Gastrocnemius medialis (tissue), 4 donors: ENCODE measurements at regions not wholly inside any gene's neighbourhood (a gene's known extent, or its start where the extent isn't known, plus 50 kb on each side); places are given as distances from the start of the nearest gene placed in this dataset.

Experiments
- CTCF ChIP-seq, 5 experiments: fragments of 450-650 bp in 3 of 5; fragments of 200-600 bp in 2 of 5; sonication (generic) in 2 of 5; IDR thresholded peaks in 4 of 5; conservative IDR thresholded peaks in 1 of 5; 1 replicate in 4 of 5; 2 replicates in 1 of 5; pipeline ENCODE4 v1.5.1; 2016 to 2019; ENCODE audit warnings: antibody characterized with exemption in 5 of 5, mild to moderate bottlenecking in 3 of 5, moderate library complexity in 3 of 5
- POLR2A ChIP-seq, 2 donors: fragments of 450-650 bp; IDR thresholded peaks; one replicate each; pipeline ENCODE4 v1.6.1; 2017; ENCODE audit warnings: antibody characterized with exemption in 2 of 2, mild to moderate bottlenecking in 2 of 2, moderate library complexity in 2 of 2

DNA sequence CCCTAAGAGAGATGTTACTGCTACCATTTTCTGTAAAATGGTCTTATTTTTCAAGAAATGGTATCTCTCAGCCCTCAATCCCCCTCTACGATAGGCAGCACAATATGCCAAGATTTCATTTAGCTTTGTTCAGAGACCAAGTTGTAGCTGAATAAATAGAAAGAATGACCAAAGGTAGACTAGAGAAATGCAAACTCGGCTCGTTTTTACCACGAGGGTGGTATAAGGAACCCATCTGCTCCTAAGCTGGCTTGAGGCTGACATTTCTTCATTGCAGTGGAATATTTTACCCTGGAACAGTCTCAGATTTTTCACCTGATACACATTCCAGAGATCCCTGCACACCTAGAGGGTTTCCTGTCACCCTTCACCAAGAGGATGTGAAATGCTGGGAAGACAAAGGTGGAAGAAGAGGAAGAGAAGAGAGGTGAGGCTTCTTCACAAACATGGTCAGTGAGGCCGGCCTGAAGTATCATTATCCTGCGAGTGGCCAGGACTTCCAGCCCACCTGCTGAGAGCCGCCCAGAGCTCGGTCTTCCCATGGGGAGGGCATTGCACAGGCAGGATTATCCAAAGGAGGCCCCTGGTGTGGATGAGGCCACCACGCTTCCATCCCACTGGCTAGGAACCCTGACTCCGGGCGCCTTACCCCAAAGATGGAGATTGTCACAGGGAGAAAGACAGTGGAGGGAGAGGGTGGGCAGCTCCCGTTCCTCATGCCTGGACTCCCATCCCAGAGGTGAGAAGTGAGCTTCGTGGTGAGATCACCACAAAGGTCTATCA lies 57.1 kb upstream of the AFDN start:
- no peak for TF ChIP-seq POLR2A (IDR thresholded peaks at IDR 0.05)
- no peak for TF ChIP-seq CTCF (IDR thresholded peaks at IDR 0.05 in 4 of 5, conservative IDR thresholded peaks at IDR 0.05 in 1 of 5)
